MM.1S (cell line): ENCODE measurements at regions not wholly inside any gene's neighbourhood (a gene's known extent, or its start where the extent isn't known, plus 50 kb on each side); places are given as distances from the start of the nearest gene placed in this dataset.

ENCODE experiments used
- DNase-seq: peaks from one replicate; pipeline ENCODE4 v3.0.0-alpha.2; 2015
- H2AFZ ChIP-seq: fragments of 300-600 bp; sonication (generic); 2 replicates; pipeline ENCODE4 v1.6.0; 2016; ENCODE audit warnings: antibody characterized with exemption, low read length
- H3F3A ChIP-seq: fragments of 300-600 bp; sonication (generic); 2 replicates; pipeline ENCODE4 v1.6.1; 2016; ENCODE audit warnings: mild to moderate bottlenecking, antibody characterized with exemption, low read length, moderate library complexity, mixed read lengths; ENCODE audit not compliant: insufficient read depth
- H3K27ac ChIP-seq: fragments of 300-600 bp; sonication (generic); 2 replicates; pipeline ENCODE4 v1.5.1; 2016; ENCODE audit warnings: mild to moderate bottlenecking, low read length
- H3K27me3 ChIP-seq: fragments of 300-600 bp; sonication (generic); replicated peaks from 2 replicates; pipeline ENCODE4 v1.6.0; 2016; ENCODE audit warnings: low read length; ENCODE audit not compliant: insufficient read depth
- H3K36me3 ChIP-seq: fragments of 300-600 bp; sonication (generic); replicated peaks from 2 replicates; pipeline ENCODE4 v1.6.1; 2016; ENCODE audit warnings: mild to moderate bottlenecking, low read length, mixed read lengths; ENCODE audit not compliant: insufficient read depth
- H3K4me1 ChIP-seq: fragments of 300-600 bp; sonication (generic); 2 replicates; pipeline ENCODE4 v1.6.1; 2016; ENCODE audit warnings: low read length, mixed read lengths
- H3K4me2 ChIP-seq: fragments of 300-600 bp; sonication (generic); 2 replicates; pipeline ENCODE4 v1.6.0; 2016; ENCODE audit warnings: low read depth, low read length
- H3K4me3 ChIP-seq: fragments of 300-600 bp; sonication (generic); 2 replicates; pipeline ENCODE4 v1.5.1; 2016; ENCODE audit warnings: low read length, mixed read lengths
- H3K79me2 ChIP-seq: fragments of 300-600 bp; sonication (generic); 2 replicates; pipeline ENCODE4 v1.6.1; 2016; ENCODE audit warnings: mixed run types, low read length, mixed read lengths
- H3K9ac ChIP-seq: fragments of 300-600 bp; sonication (generic); 2 replicates; pipeline ENCODE4 v1.6.1; 2016; ENCODE audit warnings: low read length, mixed read lengths
- H3K9me2 ChIP-seq: fragments of 300-600 bp; sonication (generic); replicated peaks from 2 replicates; pipeline ENCODE4 v1.6.1; 2016; ENCODE audit warnings: mild to moderate bottlenecking, low read length, mixed read lengths; ENCODE audit not compliant: insufficient read depth
- H3K9me3 ChIP-seq: fragments of 300-600 bp; sonication (generic); replicated peaks from 2 replicates; pipeline ENCODE4 v1.6.1; 2016; ENCODE audit warnings: mild to moderate bottlenecking, low read length, mixed read lengths; ENCODE audit not compliant: insufficient read depth
- H4K20me1 ChIP-seq: fragments of 300-600 bp; sonication (generic); 2 replicates; pipeline ENCODE4 v1.6.1; 2016; ENCODE audit warnings: mild to moderate bottlenecking, low read length, moderate library complexity, mixed read lengths; ENCODE audit not compliant: insufficient read depth
- EZH2 ChIP-seq: fragments of 300-600 bp; sonication (generic); optimal IDR thresholded peaks from 2 replicates; pipeline ENCODE3; 2017; ENCODE audit warnings: low read depth, mild to moderate bottlenecking, antibody characterized with exemption, low read length, mixed read lengths
- EZH2phosphoT487 ChIP-seq: fragments of 300-600 bp; sonication (generic); IDR thresholded peaks from 2 replicates; pipeline ENCODE4 v1.6.1; 2018; ENCODE audit warnings: antibody characterized with exemption, low read length
- TF ChIP-seq, protein P1 (sequence below): fragments of 300-600 bp; sonication (generic); IDR thresholded peaks from 2 replicates; pipeline ENCODE4 v1.5.1; 2016; ENCODE audit warnings: antibody characterized with exemption, low read length, mixed read lengths

DNA sequence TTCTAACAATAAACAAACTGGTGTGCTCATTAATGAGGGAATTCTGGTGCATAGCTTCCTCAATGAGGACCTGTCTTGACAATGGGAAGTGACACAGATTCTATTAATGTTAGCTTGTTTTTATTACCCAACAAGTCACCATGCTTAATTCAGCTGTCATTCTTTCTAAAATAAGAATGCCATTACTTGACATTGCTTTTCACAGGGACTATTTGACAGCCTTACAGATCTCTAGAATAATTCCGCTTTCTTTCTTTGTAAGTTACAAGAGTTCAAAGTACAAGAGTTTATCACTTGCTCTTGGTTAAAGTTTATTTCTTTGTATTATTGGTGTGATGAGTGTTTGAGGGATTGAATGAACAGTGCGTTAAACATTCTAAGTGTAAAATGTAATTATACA, 127.0 kb upstream of the COL5A2 start:
- H3K4me2 ChIP-seq, result no peak overlapping the region
- no peak overlapping the region for H3K4me3 ChIP-seq
- H3K27me3 ChIP-seq, result no peaks in the 10 kb centered on the region
- H3K36me3 ChIP-seq, result no peaks in the 10 kb centered on the region
- H3K9ac ChIP-seq, result no peak overlapping the region
- H3F3A ChIP-seq, result no peaks in the 10 kb centered on the region
- no peak overlapping the region for H3K27ac ChIP-seq
- no peaks in the 10 kb centered on the region for H3K9me3 ChIP-seq
- H4K20me1 ChIP-seq, result no peaks in the 10 kb centered on the region
- no peaks in the 10 kb centered on the region for H3K9me2 ChIP-seq
- DNase-seq, result no peak
- H3K4me1 ChIP-seq, result no peaks in the 10 kb centered on the region
- H2AFZ ChIP-seq, result no peak overlapping the region
- no peak for TF ChIP-seq EZH2
- TF ChIP-seq, protein P1, sequence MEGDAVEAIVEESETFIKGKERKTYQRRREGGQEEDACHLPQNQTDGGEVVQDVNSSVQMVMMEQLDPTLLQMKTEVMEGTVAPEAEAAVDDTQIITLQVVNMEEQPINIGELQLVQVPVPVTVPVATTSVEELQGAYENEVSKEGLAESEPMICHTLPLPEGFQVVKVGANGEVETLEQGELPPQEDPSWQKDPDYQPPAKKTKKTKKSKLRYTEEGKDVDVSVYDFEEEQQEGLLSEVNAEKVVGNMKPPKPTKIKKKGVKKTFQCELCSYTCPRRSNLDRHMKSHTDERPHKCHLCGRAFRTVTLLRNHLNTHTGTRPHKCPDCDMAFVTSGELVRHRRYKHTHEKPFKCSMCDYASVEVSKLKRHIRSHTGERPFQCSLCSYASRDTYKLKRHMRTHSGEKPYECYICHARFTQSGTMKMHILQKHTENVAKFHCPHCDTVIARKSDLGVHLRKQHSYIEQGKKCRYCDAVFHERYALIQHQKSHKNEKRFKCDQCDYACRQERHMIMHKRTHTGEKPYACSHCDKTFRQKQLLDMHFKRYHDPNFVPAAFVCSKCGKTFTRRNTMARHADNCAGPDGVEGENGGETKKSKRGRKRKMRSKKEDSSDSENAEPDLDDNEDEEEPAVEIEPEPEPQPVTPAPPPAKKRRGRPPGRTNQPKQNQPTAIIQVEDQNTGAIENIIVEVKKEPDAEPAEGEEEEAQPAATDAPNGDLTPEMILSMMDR, result no peak
- TF ChIP-seq EZH2phosphoT487, result no peak
- no peaks in the 10 kb centered on the region for H3K79me2 ChIP-seq

DNA sequence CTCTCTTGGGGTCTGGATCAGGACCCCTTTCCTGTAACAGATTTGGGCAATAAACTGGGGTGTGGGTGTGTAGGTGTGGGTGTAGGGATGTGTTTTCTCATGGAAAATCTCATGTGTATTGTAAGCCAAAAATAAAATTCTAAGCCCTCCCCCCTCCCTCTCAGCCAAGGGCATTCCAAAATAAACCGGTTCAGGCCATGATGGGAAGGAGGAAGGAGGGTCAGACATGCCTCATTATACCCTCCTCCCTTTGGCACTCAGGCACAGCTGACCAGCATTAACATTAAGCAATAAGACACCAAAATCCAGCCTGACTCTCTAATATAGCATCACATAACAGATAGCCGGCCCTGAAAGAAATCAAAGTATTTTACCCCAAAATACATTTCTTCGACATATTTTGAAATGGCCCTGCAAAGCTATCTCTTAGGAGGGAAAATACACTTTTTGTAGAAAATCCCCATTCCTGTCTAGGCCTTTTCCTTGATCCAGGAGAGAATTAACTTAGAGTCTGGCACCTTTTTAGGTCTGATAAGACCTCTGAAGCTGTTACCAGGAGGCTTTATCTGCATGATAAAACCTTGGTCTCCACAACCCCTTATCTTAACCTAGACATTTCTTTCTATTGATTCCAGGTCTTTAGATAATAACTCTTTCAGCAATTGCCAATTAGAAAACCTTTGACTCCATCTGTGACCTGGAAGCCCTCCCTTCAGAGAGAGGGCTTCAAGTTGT, 128.7 kb upstream of the COL5A2 start:
- Histone ChIP-seq H3K27me3 (no peaks in the 10 kb centered on the region), H3K9ac (no peak overlapping the region), H4K20me1 (no peaks in the 10 kb centered on the region), H3K79me2 (no peaks in the 10 kb centered on the region), H3K4me3 (no peak overlapping the region), H3K4me1 (no peaks in the 10 kb centered on the region), H3K36me3 (no peaks in the 10 kb centered on the region), H3K27ac (no peak overlapping the region), H3K4me2 (no peak overlapping the region), H3F3A (no peaks in the 10 kb centered on the region), H2AFZ (no peak overlapping the region), H3K9me2 (no peaks in the 10 kb centered on the region), H3K9me3 (no peaks in the 10 kb centered on the region)
- TF ChIP-seq, protein P1, result no peak
- TF ChIP-seq EZH2phosphoT487 (no peak), EZH2 (no peak)
- no peak for DNase-seq

DNA sequence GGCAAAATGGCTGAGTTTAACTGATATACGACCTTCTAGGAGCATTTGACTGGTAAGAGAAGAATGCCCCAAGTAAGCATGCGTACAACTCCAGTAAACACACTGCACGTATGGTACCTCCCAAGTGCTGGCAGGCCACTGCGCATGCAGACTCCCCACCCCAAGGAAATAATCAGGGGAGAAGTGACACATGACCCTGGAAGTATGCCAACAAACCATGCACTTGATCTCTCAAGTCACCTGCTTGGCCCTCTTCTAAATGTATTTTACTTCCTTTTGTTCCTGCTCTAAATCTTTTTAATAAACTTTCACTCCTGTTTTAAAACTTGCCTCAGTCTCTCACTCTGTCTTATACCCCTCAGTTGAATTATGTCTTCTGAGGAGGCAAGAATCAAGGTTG, 129.8 kb upstream of the COL5A2 start:
- Histone ChIP-seq H3K79me2 (no peaks in the 10 kb centered on the region), H3K9me3 (no peaks in the 10 kb centered on the region), H3K27me3 (no peaks in the 10 kb centered on the region), H3K4me1 (no peaks in the 10 kb centered on the region), H3K36me3 (no peaks in the 10 kb centered on the region), H3K27ac (no peak overlapping the region), H2AFZ (no peak overlapping the region), H3K9me2 (no peaks in the 10 kb centered on the region), H3F3A (no peaks in the 10 kb centered on the region), H3K9ac (no peak overlapping the region), H3K4me2 (no peak overlapping the region), H3K4me3 (no peak overlapping the region), H4K20me1 (no peaks in the 10 kb centered on the region)
- TF ChIP-seq, protein P1, result no peak
- TF ChIP-seq EZH2 (no peak), EZH2phosphoT487 (no peak)
- no peak for DNase-seq
